ENCODE measurements at regions not wholly inside any gene's neighbourhood (a gene's known extent, or its start where the extent isn't known, plus 50 kb on each side); places are given as distances from the start of the nearest gene placed in this dataset.

GRCh38 chr3:161647936-161648470 is 151.4 kb downstream of the OTOL1 start:
- H3K27me3 ChIP-seq (replicated peaks; ENCODE audit: control insufficient read depth, insufficient read depth, low read length): no peaks in the 10 kb centered on the region
- no peak for DNase-seq (ENCODE audit: extremely low read depth, insufficient read length)
- TF ChIP-seq CTCF (IDR thresholded peaks at IDR 0.05; ENCODE audit: insufficient read depth, low read length, poor library complexity, severe bottlenecking): no peak
- no peak overlapping the region for H3K4me3 ChIP-seq (replicated peaks; ENCODE audit: low read depth, low read length)
- no peaks in the 10 kb centered on the region for H3K36me3 ChIP-seq (ENCODE audit: control insufficient read depth, insufficient read depth, low read length)

- TF ChIP-seq CTCF (IDR thresholded peaks at IDR 0.05; ENCODE audit: insufficient read depth, low read length, poor library complexity, severe bottlenecking): no peak
- Histone ChIP-seq H3K36me3 (ENCODE audit: control insufficient read depth, insufficient read depth, low read length) (no peaks in the 10 kb centered on the region), H3K27me3 (replicated peaks; ENCODE audit: control insufficient read depth, insufficient read depth, low read length) (no peaks in the 10 kb centered on the region), H3K4me3 (replicated peaks; ENCODE audit: low read depth, low read length) (no peak overlapping the region)
- DNase-seq (ENCODE audit: extremely low read depth, insufficient read length): no peak
Observed at GRCh38 chr3:161649900-161650484, 153.4 kb downstream of the OTOL1 start.

GRCh38 chr3:161657786-161658185 is 161.2 kb downstream of the OTOL1 start:
- DNase-seq (ENCODE audit: extremely low read depth, insufficient read length): no peak
- Histone ChIP-seq H3K4me3 (replicated peaks; ENCODE audit: low read depth, low read length) (no peak overlapping the region), H3K36me3 (ENCODE audit: control insufficient read depth, insufficient read depth, low read length) (no peaks in the 10 kb centered on the region), H3K27me3 (replicated peaks; ENCODE audit: control insufficient read depth, insufficient read depth, low read length) (no peaks in the 10 kb centered on the region)
- no peak for TF ChIP-seq CTCF (IDR thresholded peaks at IDR 0.05; ENCODE audit: insufficient read depth, low read length, poor library complexity, severe bottlenecking)

GRCh38 chr3:161671141-161671540 is 174.5 kb downstream of the OTOL1 start:
- H3K27me3 ChIP-seq (replicated peaks; ENCODE audit: control insufficient read depth, insufficient read depth, low read length): no peaks in the 10 kb centered on the region
- no peak for DNase-seq (ENCODE audit: extremely low read depth, insufficient read length)
- H3K4me3 ChIP-seq (replicated peaks; ENCODE audit: low read depth, low read length): no peak overlapping the region
- TF ChIP-seq CTCF (IDR thresholded peaks at IDR 0.05; ENCODE audit: insufficient read depth, low read length, poor library complexity, severe bottlenecking): no peak
- no peaks in the 10 kb centered on the region for H3K36me3 ChIP-seq (ENCODE audit: control insufficient read depth, insufficient read depth, low read length)

GRCh38 chr3:161672478-161672877 is 175.9 kb downstream of the OTOL1 start:
- no peak for DNase-seq (ENCODE audit: extremely low read depth, insufficient read length)
- no peak for TF ChIP-seq CTCF (IDR thresholded peaks at IDR 0.05; ENCODE audit: insufficient read depth, low read length, poor library complexity, severe bottlenecking)

GRCh38 chr3:161673866-161674265 is 177.3 kb downstream of the OTOL1 start:
- Histone ChIP-seq H3K36me3 (ENCODE audit: control insufficient read depth, insufficient read depth, low read length) (no peaks in the 10 kb centered on the region), H3K4me3 (replicated peaks; ENCODE audit: low read depth, low read length) (no peak overlapping the region), H3K27me3 (replicated peaks; ENCODE audit: control insufficient read depth, insufficient read depth, low read length) (no peaks in the 10 kb centered on the region)
- TF ChIP-seq CTCF (IDR thresholded peaks at IDR 0.05; ENCODE audit: insufficient read depth, low read length, poor library complexity, severe bottlenecking): no peak
- no peak for DNase-seq (ENCODE audit: extremely low read depth, insufficient read length)

More at GRCh38 chr3:161672478-161672877, 175.9 kb downstream of the OTOL1 start:
- Histone ChIP-seq H3K36me3 (ENCODE audit: control insufficient read depth, insufficient read depth, low read length) (no peaks in the 10 kb centered on the region), H3K27me3 (replicated peaks; ENCODE audit: control insufficient read depth, insufficient read depth, low read length) (no peaks in the 10 kb centered on the region), H3K4me3 (replicated peaks; ENCODE audit: low read depth, low read length) (no peak overlapping the region)
